Mammary epithelial cell (primary cell): ENCODE measurements at regions not wholly inside any gene's neighbourhood (a gene's known extent, or its start where the extent isn't known, plus 50 kb on each side); places are given as distances from the start of the nearest gene placed in this dataset.
"Not testable (repeated sequence)": the region's sequence is repeated elsewhere in the genome, so short reads cannot be mapped to it uniquely, and the experiment has no call there.

Experiments
- CTCF ChIP-seq, 2 donors: IDR thresholded peaks in 1 of 2; conservative IDR thresholded peaks in 1 of 2; 2 replicates each; pipeline ENCODE4 v1.5.1; 2011 to 2012; ENCODE audit warnings: inconsistent platforms in 2 of 2, low read length in 2 of 2, mild to moderate bottlenecking in 2 of 2, control low read depth in 1 of 2, low read depth in 1 of 2; ENCODE audit not compliant: insufficient read depth in 1 of 2; ENCODE audit errors: extremely low read depth in 1 of 2
- EZH2 ChIP-seq: IDR thresholded peaks from 2 replicates; pipeline ENCODE4 v1.6.1; 2012; ENCODE audit warnings: low read length, inconsistent platforms, borderline replicate concordance

GRCh38 chr1:817071-817599, 106.6 kb upstream of the SAMD11 start:
- TF ChIP-seq EZH2; CTCF (conservative IDR thresholded peaks at IDR 0.05 in 1 of 2, IDR thresholded peaks at IDR 0.05 in 1 of 2; ENCODE audit: extremely low read depth in 1 of 2, insufficient read depth in 1 of 2, low read depth in 1 of 2, low read length in 2 of 2): not testable (repeated sequence)
